ENCODE measurements at regions not wholly inside any gene's neighbourhood (a gene's known extent, or its start where the extent isn't known, plus 50 kb on each side); places are given as distances from the start of the nearest gene placed in this dataset.

GRCh38 chr13:111458739-111459138, 138.3 kb downstream of the TEX29 start:
- Histone ChIP-seq H3K9ac (ENCODE audit: low read length) (no peak overlapping the region), H3K27me3 (ENCODE audit: control insufficient read depth, insufficient read depth, low read length) (no peaks in the 10 kb centered on the region), H3K4me3 (ENCODE audit: low read length) (no peak overlapping the region), H3K27ac (ENCODE audit: low read length) (no peak overlapping the region), H3K36me3 (ENCODE audit: control insufficient read depth, low read depth, low read length) (no peaks in the 10 kb centered on the region), H3K4me1 (ENCODE audit: control insufficient read depth, low read depth, low read length) (no peaks in the 10 kb centered on the region), H3K9me3 (ENCODE audit: control insufficient read depth, low read depth, low read length) (no peaks in the 10 kb centered on the region)

GRCh38 chr13:111459803-111460547, 139.5 kb downstream of the TEX29 start:
- no peak overlapping the region for H3K9ac ChIP-seq (ENCODE audit: low read length)
- no peak overlapping the region for H3K27ac ChIP-seq (ENCODE audit: low read length)
- H3K9me3 ChIP-seq (ENCODE audit: control insufficient read depth, low read depth, low read length) = no peaks in the 10 kb centered on the region
- no peaks in the 10 kb centered on the region for H3K27me3 ChIP-seq (ENCODE audit: control insufficient read depth, insufficient read depth, low read length)
- no peaks in the 10 kb centered on the region for H3K36me3 ChIP-seq (ENCODE audit: control insufficient read depth, low read depth, low read length)
- no peak overlapping the region for H3K4me3 ChIP-seq (ENCODE audit: low read length)
- no peaks in the 10 kb centered on the region for H3K4me1 ChIP-seq (ENCODE audit: control insufficient read depth, low read depth, low read length)

GRCh38 chr13:111460548-111461444, 140.4 kb downstream of the TEX29 start:
- Histone ChIP-seq H3K9ac (ENCODE audit: low read length) (no peak overlapping the region), H3K27me3 (ENCODE audit: control insufficient read depth, insufficient read depth, low read length) (no peaks in the 10 kb centered on the region), H3K4me1 (ENCODE audit: control insufficient read depth, low read depth, low read length) (no peaks in the 10 kb centered on the region)

GRCh38 chr13:111461445-111462149, 141.2 kb downstream of the TEX29 start:
- Histone ChIP-seq H3K4me1 (ENCODE audit: control insufficient read depth, low read depth, low read length) (no peaks in the 10 kb centered on the region), H3K27ac (ENCODE audit: low read length) (no peak overlapping the region), H3K9ac (ENCODE audit: low read length) (no peak overlapping the region), H3K36me3 (ENCODE audit: control insufficient read depth, low read depth, low read length) (no peaks in the 10 kb centered on the region), H3K4me3 (ENCODE audit: low read length) (no peak overlapping the region), H3K9me3 (ENCODE audit: control insufficient read depth, low read depth, low read length) (no peaks in the 10 kb centered on the region), H3K27me3 (ENCODE audit: control insufficient read depth, insufficient read depth, low read length) (no peaks in the 10 kb centered on the region)

More at GRCh38 chr13:111460548-111461444, 140.4 kb downstream of the TEX29 start:
- Histone ChIP-seq H3K36me3 (ENCODE audit: control insufficient read depth, low read depth, low read length) (no peaks in the 10 kb centered on the region), H3K9me3 (ENCODE audit: control insufficient read depth, low read depth, low read length) (no peaks in the 10 kb centered on the region), H3K4me3 (ENCODE audit: low read length) (no peak overlapping the region), H3K27ac (ENCODE audit: low read length) (no peak overlapping the region)

- H3K9me3 ChIP-seq (ENCODE audit: control insufficient read depth, low read depth, low read length) = no peaks in the 10 kb centered on the region
- H3K27me3 ChIP-seq (ENCODE audit: control insufficient read depth, insufficient read depth, low read length) = no peaks in the 10 kb centered on the region
- H3K9ac ChIP-seq (ENCODE audit: low read length) = no peak overlapping the region
- no peak overlapping the region for H3K4me3 ChIP-seq (ENCODE audit: low read length)
- no peaks in the 10 kb centered on the region for H3K36me3 ChIP-seq (ENCODE audit: control insufficient read depth, low read depth, low read length)
- H3K27ac ChIP-seq (ENCODE audit: low read length) = no peak overlapping the region
- no peaks in the 10 kb centered on the region for H3K4me1 ChIP-seq (ENCODE audit: control insufficient read depth, low read depth, low read length)
These were observed 141.9 kb downstream of the TEX29 start for GRCh38 chr13:111462221-111462764.

- H3K36me3 ChIP-seq (ENCODE audit: control insufficient read depth, low read depth, low read length) = no peaks in the 10 kb centered on the region
- H3K27me3 ChIP-seq (ENCODE audit: control insufficient read depth, insufficient read depth, low read length) = no peaks in the 10 kb centered on the region
- H3K27ac ChIP-seq (ENCODE audit: low read length) = no peak overlapping the region
- no peak overlapping the region for H3K9ac ChIP-seq (ENCODE audit: low read length)
- no peaks in the 10 kb centered on the region for H3K9me3 ChIP-seq (ENCODE audit: control insufficient read depth, low read depth, low read length)
- H3K4me3 ChIP-seq (ENCODE audit: low read length) = no peak overlapping the region
- no peaks in the 10 kb centered on the region for H3K4me1 ChIP-seq (ENCODE audit: control insufficient read depth, low read depth, low read length)
These were observed 142.5 kb downstream of the TEX29 start for GRCh38 chr13:111462944-111463343.

GRCh38 chr13:111467111-111467890, 146.9 kb downstream of the TEX29 start:
- Histone ChIP-seq H3K4me1 (ENCODE audit: control insufficient read depth, low read depth, low read length) (no peaks in the 10 kb centered on the region), H3K9ac (ENCODE audit: low read length) (no peak overlapping the region), H3K27me3 (ENCODE audit: control insufficient read depth, insufficient read depth, low read length) (no peaks in the 10 kb centered on the region), H3K36me3 (ENCODE audit: control insufficient read depth, low read depth, low read length) (no peaks in the 10 kb centered on the region), H3K27ac (ENCODE audit: low read length) (no peak overlapping the region), H3K9me3 (ENCODE audit: control insufficient read depth, low read depth, low read length) (no peaks in the 10 kb centered on the region), H3K4me3 (ENCODE audit: low read length) (no peak overlapping the region)

- Histone ChIP-seq H3K36me3 (ENCODE audit: control insufficient read depth, low read depth, low read length) (no peaks in the 10 kb centered on the region), H3K4me1 (ENCODE audit: control insufficient read depth, low read depth, low read length) (no peaks in the 10 kb centered on the region), H3K9me3 (ENCODE audit: control insufficient read depth, low read depth, low read length) (no peaks in the 10 kb centered on the region), H3K9ac (ENCODE audit: low read length) (no peak overlapping the region), H3K27ac (ENCODE audit: low read length) (no peak overlapping the region), H3K4me3 (ENCODE audit: low read length) (no peak overlapping the region), H3K27me3 (ENCODE audit: control insufficient read depth, insufficient read depth, low read length) (no peaks in the 10 kb centered on the region)
These were observed 147.9 kb downstream of the TEX29 start for GRCh38 chr13:111468037-111468959.

- H3K9me3 ChIP-seq (ENCODE audit: control insufficient read depth, low read depth, low read length) = no peaks in the 10 kb centered on the region
- H3K9ac ChIP-seq (ENCODE audit: low read length) = no peak overlapping the region
- no peaks in the 10 kb centered on the region for H3K4me1 ChIP-seq (ENCODE audit: control insufficient read depth, low read depth, low read length)
- H3K36me3 ChIP-seq (ENCODE audit: control insufficient read depth, low read depth, low read length) = no peaks in the 10 kb centered on the region
- no peaks in the 10 kb centered on the region for H3K27me3 ChIP-seq (ENCODE audit: control insufficient read depth, insufficient read depth, low read length)
- no peak overlapping the region for H3K4me3 ChIP-seq (ENCODE audit: low read length)
- no peak overlapping the region for H3K27ac ChIP-seq (ENCODE audit: low read length)
These were observed 149.0 kb downstream of the TEX29 start for GRCh38 chr13:111469450-111469849.

GRCh38 chr13:111469916-111470506, 149.6 kb downstream of the TEX29 start:
- H3K36me3 ChIP-seq (ENCODE audit: control insufficient read depth, low read depth, low read length) = no peaks in the 10 kb centered on the region
- H3K4me3 ChIP-seq (ENCODE audit: low read length) = no peak overlapping the region
- no peaks in the 10 kb centered on the region for H3K27me3 ChIP-seq (ENCODE audit: control insufficient read depth, insufficient read depth, low read length)
- no peak overlapping the region for H3K27ac ChIP-seq (ENCODE audit: low read length)
- no peaks in the 10 kb centered on the region for H3K9me3 ChIP-seq (ENCODE audit: control insufficient read depth, low read depth, low read length)
- no peaks in the 10 kb centered on the region for H3K4me1 ChIP-seq (ENCODE audit: control insufficient read depth, low read depth, low read length)
- H3K9ac ChIP-seq (ENCODE audit: low read length) = no peak overlapping the region
